ENCODE measurements at regions not wholly inside any gene's neighbourhood (a gene's known extent, or its start where the extent isn't known, plus 50 kb on each side); places are given as distances from the start of the nearest gene placed in this dataset.

DNA sequence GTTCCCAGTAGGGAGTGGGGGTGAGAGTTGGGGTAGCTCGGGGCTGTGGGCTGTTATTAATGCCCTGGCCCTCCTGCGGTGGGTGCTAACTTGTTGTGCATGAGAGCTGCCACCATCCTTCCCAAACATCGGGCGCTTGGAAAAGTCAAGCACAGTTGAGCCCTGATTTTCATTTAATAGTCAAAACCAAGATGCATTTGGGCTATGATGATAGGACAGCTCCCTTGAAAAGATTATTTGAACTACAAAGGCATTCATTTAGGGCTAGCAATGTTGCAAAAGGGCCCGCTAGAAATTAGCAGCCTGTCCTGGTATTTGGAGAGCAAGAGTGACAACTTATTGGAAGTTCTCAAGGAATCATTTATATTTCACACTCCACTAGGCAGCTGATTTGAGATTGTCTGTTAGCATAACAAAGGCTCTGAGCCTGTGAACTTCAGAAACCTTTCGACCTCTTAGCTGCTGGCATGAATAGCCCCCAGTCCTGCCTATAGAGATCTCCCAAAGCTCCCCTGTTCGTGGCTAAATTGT, 128.2 kb upstream of the TMEM161B start:
- no peak for DNase-seq
- Mint-ChIP-seq H3K4me3 (no peak overlapping the region; the same call in 1 of the 2 replicates), H3K27ac (no peak overlapping the region), H3K36me3 (ENCODE audit: low read depth) (0 out of 2 replicates have a peak, but pooled peaks cover 4% of the 10 kb centered on the region), H3K4me1 (ENCODE audit: low read depth) (no peaks in the 10 kb centered on the region), H3K9me3 (no peaks in the 10 kb centered on the region), H3K27me3 (ENCODE audit: insufficient read depth) (no peaks in the 10 kb centered on the region)
- TF ChIP-seq, protein P1, sequence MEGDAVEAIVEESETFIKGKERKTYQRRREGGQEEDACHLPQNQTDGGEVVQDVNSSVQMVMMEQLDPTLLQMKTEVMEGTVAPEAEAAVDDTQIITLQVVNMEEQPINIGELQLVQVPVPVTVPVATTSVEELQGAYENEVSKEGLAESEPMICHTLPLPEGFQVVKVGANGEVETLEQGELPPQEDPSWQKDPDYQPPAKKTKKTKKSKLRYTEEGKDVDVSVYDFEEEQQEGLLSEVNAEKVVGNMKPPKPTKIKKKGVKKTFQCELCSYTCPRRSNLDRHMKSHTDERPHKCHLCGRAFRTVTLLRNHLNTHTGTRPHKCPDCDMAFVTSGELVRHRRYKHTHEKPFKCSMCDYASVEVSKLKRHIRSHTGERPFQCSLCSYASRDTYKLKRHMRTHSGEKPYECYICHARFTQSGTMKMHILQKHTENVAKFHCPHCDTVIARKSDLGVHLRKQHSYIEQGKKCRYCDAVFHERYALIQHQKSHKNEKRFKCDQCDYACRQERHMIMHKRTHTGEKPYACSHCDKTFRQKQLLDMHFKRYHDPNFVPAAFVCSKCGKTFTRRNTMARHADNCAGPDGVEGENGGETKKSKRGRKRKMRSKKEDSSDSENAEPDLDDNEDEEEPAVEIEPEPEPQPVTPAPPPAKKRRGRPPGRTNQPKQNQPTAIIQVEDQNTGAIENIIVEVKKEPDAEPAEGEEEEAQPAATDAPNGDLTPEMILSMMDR (IDR thresholded peaks at IDR 0.05): no peak

DNA sequence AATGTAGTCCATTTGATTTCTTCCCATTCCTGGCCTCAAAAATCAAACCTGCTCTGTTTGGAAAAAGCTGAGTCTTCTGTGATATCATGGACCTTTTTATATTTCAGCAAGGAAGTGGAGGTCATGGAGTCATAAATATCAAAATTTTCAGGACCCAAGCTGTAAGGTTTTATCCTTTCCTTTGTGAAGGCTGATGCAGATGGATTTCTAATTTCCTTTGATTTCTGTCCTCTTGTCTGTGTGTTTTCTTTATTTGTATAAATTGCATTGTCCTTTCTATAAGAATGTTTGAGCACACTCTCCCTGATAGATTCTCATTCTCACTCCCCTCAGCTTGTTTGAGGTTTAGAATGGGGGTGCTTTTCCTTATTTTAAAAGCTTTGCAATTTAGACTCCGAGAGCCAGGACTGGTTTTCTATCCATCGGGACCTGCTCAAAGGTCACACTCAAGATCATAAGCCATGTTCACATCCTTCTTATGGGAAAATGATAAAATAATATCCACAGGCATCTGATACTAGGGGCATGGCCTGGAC, 127.4 kb upstream of the TMEM161B start:
- Mint-ChIP-seq H3K4me1 (ENCODE audit: low read depth) (no peaks in the 10 kb centered on the region), H3K9me3 (no peaks in the 10 kb centered on the region), H3K4me3 (no peak overlapping the region), H3K27ac (no peak overlapping the region), H3K36me3 (ENCODE audit: low read depth) (0 out of 2 replicates have a peak, but pooled peaks cover under 1% of the 10 kb centered on the region), H3K27me3 (ENCODE audit: insufficient read depth) (no peaks in the 10 kb centered on the region)
- no peak for DNase-seq
- TF ChIP-seq, protein P1 (IDR thresholded peaks at IDR 0.05): no peak

DNA sequence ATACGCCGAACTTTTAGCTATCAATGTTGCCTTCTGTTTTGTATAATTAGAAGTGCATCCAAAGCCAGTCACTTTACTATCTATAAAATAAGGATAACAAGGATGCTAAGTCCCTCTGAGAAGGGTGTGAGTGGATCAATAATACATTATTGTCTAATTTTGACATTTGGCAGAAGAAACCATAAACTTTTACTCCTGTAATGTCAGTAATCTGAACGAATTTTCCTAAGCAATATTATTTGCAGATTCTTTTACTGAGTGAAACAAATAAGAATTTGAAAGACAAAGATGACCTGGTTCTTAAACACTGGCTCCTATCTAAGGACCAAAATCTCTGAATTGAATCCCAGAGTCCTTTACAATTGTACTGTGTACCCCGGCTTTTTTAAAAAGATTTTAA, 126.6 kb upstream of the TMEM161B start:
- DNase-seq: no peak
- Mint-ChIP-seq H3K36me3 (ENCODE audit: low read depth) (no peaks in the 10 kb centered on the region), H3K4me1 (ENCODE audit: low read depth) (no peaks in the 10 kb centered on the region), H3K4me3 (no peak overlapping the region), H3K27me3 (ENCODE audit: insufficient read depth) (no peaks in the 10 kb centered on the region), H3K9me3 (0 out of 2 replicates have a peak, but pooled peaks cover under 1% of the 10 kb centered on the region), H3K27ac (no peak overlapping the region)
- TF ChIP-seq, protein P1 (IDR thresholded peaks at IDR 0.05): no peak

DNA sequence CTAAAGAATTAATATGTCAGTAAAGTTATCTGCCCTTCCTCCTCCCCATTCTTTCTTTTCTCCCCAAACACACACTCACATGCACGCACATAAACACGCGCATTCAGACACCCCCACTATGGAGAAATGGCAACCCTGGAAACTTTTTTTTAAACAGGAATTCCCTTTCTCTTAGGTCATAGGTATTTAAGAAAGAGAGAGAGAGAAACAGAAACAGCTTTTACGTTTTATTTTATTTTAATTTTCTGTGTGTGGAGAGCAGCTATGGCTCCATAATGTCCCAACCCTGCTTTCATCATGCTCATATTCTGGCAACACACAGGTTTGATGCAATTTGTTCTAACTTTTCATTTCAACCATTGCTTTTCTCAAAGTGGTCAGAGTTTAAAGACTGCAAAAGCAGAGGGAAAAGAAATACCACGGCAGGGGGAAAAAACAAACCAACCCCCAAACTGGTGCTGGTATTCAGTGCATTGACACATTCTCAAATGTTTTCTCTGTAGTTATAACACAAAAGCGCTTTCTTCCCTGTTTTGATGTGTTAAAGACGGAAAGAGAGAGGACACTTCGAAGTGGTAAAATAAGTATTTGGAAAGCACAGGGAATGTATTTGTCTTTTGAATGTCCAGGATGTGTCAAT, 126.0 kb upstream of the TMEM161B start:
- TF ChIP-seq, protein P1 (IDR thresholded peaks at IDR 0.05): no peak
- no peak overlapping the region for H3K27ac Mint-ChIP-seq
- no peak overlapping the region for H3K4me3 Mint-ChIP-seq
- H3K36me3 Mint-ChIP-seq (ENCODE audit: low read depth): no peaks in the 10 kb centered on the region
- DNase-seq: no peak
- H3K4me1 Mint-ChIP-seq (ENCODE audit: low read depth): no peaks in the 10 kb centered on the region
- peaks cover 6% of the 10 kb centered on the region for H3K9me3 Mint-ChIP-seq
- H3K27me3 Mint-ChIP-seq (ENCODE audit: insufficient read depth): no peaks in the 10 kb centered on the region

DNA sequence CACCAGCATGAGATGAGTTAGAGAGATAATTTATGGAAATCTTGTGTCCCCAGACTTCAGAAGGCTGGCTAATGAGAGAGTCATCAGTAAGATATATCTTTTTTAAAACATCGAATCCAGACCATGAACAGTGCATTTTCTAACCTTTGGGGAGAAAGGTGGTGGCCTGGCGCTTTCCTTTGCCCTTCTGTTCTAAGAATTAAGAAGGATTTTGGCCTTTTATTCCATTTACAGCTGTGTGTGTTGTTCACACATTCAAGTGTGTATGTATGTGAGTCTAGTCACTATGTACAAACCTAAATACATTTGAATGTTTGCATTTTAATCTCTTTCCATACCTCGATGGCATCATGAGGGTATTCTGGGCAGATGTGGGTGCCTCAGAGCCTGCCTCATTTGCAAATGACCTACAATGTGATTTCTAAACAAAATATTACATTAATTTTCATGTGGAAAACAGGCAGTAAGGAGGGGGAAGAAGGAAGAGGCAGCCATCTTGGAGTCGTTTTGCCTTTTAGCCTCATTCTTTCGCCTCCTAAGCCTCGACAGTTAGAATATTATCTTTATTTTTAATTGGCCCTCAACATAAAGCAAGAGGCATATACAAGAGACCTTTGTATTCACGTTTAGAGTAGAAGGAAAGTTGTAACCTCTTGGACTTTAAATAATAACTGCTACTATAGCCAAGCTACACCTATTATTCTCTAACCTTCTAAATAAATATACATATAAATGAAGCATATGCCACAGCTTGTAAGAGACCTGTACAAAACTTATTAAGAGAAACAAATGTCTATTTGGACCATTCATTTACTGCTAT, 125.3 kb upstream of the TMEM161B start:
- Mint-ChIP-seq H3K27me3 (ENCODE audit: insufficient read depth) (peaks cover 4% of the 10 kb centered on the region; the same call in 1 of the 2 replicates), H3K27ac (no peak overlapping the region), H3K4me3 (no peak overlapping the region), H3K4me1 (ENCODE audit: low read depth) (no peaks in the 10 kb centered on the region), H3K36me3 (ENCODE audit: low read depth) (no peaks in the 10 kb centered on the region), H3K9me3 (peaks cover 10% of the 10 kb centered on the region)
- TF ChIP-seq, protein P1 (IDR thresholded peaks at IDR 0.05): no peak
- no peak for DNase-seq
